RWPE2 (cell line): ENCODE measurements at regions not wholly inside any gene's neighbourhood (a gene's known extent, or its start where the extent isn't known, plus 50 kb on each side); places are given as distances from the start of the nearest gene placed in this dataset.

ENCODE experiments used
- ATAC-seq: fragments of 200-7000 bp; cut with Tn5 transposase; 3 replicates; pipeline ENCODE4 v1.9.1; 2021; ENCODE audit warnings: low read depth
- DNase-seq: peaks from one replicate; pipeline ENCODE4 v3.0.0-alpha.2; 2020; ENCODE audit warnings: low spot score
- H3K27ac ChIP-seq: fragments of 450-650 bp; 2 replicates; pipeline ENCODE4 v1.5.1; 2017; ENCODE audit warnings: mild to moderate bottlenecking; ENCODE audit not compliant: poor library complexity, severe bottlenecking
- H3K27me3 ChIP-seq: fragments of 250-450 bp; sonication (Bioruptor Pico); 2 replicates; pipeline ENCODE4 v1.5.1; 2021; ENCODE audit warnings: mild to moderate bottlenecking, moderate library complexity; ENCODE audit not compliant: insufficient read depth, poor library complexity, severe bottlenecking
- H3K36me3 ChIP-seq: fragments of 250-450 bp; sonication (Bioruptor Pico); 2 replicates; pipeline ENCODE4 v1.5.1; 2020; ENCODE audit warnings: low read depth, mild to moderate bottlenecking, moderate library complexity
- H3K4me1 ChIP-seq: fragments of 250-450 bp; sonication (Bioruptor Pico); 2 replicates; pipeline ENCODE4 v1.5.1; 2021; ENCODE audit warnings: mild to moderate bottlenecking, moderate library complexity; ENCODE audit not compliant: insufficient read depth, poor library complexity, severe bottlenecking
- H3K4me3 ChIP-seq: fragments of 250-450 bp; sonication (Bioruptor Pico); 2 replicates; pipeline ENCODE4 v1.5.1; 2021; ENCODE audit warnings: mild to moderate bottlenecking, moderate library complexity; ENCODE audit not compliant: severe bottlenecking
- H3K9me3 ChIP-seq: fragments of 250-450 bp; sonication (Bioruptor Pico); 2 replicates; pipeline ENCODE4 v1.5.1; 2021; ENCODE audit warnings: mild to moderate bottlenecking, moderate library complexity; ENCODE audit not compliant: severe bottlenecking
- TF ChIP-seq, protein P1 (sequence below): fragments of 450-650 bp; IDR thresholded peaks from one replicate; pipeline ENCODE4 v1.5.1; 2017; ENCODE audit warnings: mild to moderate bottlenecking, moderate library complexity; ENCODE audit not compliant: poor library complexity, severe bottlenecking

DNA sequence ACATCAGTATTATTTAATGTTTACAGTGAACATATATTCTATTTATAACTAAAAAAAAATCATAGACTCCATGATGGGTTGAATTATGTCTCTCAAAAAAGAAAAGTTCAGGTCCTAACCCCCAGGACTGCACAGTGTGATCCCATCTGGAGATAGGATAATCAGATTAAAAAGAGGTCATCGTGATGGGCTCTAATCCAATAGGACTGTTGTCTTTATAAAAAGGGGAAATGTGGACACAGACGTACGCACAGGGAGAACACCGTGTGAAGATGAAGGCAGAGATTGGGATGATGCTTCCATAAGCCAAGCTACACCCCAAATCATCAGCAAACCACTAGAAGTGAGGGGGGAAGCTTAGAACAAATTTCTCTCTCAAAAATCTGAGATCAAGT lies 221.4 kb downstream of the SNX18 start:
- H3K36me3 ChIP-seq, result no peaks in the 10 kb centered on the region
- TF ChIP-seq, protein P1, sequence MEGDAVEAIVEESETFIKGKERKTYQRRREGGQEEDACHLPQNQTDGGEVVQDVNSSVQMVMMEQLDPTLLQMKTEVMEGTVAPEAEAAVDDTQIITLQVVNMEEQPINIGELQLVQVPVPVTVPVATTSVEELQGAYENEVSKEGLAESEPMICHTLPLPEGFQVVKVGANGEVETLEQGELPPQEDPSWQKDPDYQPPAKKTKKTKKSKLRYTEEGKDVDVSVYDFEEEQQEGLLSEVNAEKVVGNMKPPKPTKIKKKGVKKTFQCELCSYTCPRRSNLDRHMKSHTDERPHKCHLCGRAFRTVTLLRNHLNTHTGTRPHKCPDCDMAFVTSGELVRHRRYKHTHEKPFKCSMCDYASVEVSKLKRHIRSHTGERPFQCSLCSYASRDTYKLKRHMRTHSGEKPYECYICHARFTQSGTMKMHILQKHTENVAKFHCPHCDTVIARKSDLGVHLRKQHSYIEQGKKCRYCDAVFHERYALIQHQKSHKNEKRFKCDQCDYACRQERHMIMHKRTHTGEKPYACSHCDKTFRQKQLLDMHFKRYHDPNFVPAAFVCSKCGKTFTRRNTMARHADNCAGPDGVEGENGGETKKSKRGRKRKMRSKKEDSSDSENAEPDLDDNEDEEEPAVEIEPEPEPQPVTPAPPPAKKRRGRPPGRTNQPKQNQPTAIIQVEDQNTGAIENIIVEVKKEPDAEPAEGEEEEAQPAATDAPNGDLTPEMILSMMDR, result no peak
- no peak for ATAC-seq
- H3K4me1 ChIP-seq, result peaks cover 20% of the 10 kb centered on the region
- no peak for DNase-seq
- H3K27me3 ChIP-seq, result no peaks in the 10 kb centered on the region
- no peak overlapping the region for H3K27ac ChIP-seq
- H3K9me3 ChIP-seq, result no peaks in the 10 kb centered on the region
- no peak overlapping the region for H3K4me3 ChIP-seq

DNA sequence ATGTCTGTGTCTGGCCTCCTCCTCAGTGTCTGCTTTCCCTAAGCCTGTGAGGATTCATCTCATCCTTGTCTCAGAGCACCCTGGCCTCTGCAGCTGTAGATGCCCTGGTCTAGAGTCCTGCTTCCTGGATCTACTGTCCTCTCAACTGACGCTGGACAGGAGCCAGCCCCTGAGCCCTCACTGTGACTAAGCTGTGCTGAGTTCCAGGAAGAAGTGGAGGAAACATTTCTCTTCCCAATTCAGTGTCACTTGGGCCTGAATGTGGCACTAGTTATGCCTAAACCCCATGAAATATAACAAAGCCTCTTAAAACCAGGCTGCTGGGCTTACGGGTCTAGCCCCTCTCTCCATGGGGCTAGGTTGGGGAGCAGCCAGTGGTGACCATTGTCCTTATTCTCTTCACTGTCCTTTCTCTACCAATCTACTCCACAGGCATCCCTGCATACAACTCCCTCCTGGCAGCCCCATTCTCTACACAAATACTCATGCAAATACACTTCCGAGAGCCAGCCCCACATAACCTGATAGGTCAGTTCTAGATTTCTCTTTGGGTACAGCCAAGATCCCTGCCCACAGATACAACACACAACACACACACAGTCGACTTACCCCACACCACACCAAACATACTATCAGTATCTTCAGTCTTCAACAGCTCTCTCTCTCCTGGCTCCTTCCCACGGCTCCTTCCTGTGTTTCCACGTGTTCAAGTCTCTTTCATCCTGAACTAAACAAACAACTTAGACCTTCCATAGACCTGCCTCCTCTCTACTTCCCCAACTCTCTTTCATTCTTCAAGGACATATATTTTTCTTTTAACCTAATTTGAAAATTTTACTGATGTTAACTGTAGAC lies 220.8 kb downstream of the SNX18 start:
- H3K4me1 ChIP-seq, result peaks cover 18% of the 10 kb centered on the region
- ATAC-seq (no peak), DNase-seq (no peak)
- H3K4me3 ChIP-seq, result no peak overlapping the region
- H3K27ac ChIP-seq, result no peak overlapping the region
- TF ChIP-seq, protein P1, result no peak
- no peaks in the 10 kb centered on the region for H3K27me3 ChIP-seq
- H3K9me3 ChIP-seq, result no peaks in the 10 kb centered on the region
- H3K36me3 ChIP-seq, result no peaks in the 10 kb centered on the region

DNA sequence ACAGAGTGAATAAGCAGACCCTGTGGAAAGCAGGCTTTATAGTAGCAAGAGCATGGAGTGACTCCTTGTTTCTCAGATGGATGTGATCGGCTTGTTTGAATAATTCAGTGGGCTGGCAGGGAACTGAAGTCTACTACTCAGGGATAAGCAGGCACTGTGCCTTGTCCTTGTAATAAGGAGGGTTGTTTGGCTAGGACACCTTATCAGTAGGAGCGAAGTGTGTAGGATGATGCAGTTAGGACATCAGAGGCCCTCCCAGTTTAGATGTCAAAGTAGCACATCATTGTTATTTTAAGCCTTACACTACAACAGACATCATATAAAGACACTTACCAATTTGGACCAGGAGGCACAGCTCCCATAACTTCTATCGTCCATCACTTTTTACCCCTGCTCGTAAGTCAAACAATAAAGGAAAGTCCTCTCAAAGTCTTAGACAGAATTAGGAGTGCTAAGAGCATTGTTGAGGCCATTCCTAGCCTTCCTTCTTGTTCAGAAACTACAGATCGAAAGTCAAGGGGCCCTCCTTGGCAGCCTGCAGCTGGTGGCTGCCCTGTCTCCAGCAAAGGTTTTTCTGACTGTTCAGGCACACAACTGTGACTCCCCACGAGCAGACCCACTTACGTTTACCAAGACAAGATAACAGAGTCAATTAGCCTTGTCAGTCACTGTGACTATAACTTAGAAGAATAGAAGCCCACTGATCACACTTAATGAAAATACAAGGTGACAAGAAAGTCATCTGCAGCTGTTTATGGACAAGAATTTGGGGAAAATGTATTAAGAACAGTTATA lies 218.6 kb downstream of the SNX18 start:
- DNase-seq, result no peak
- ATAC-seq, result no peak
- H3K36me3 ChIP-seq, result no peaks in the 10 kb centered on the region
- no peaks in the 10 kb centered on the region for H3K27me3 ChIP-seq
- no peaks in the 10 kb centered on the region for H3K9me3 ChIP-seq
- H3K4me1 ChIP-seq, result no peaks in the 10 kb centered on the region
- no peak overlapping the region for H3K4me3 ChIP-seq
- no peak overlapping the region for H3K27ac ChIP-seq
- TF ChIP-seq, protein P1, result no peak

DNA sequence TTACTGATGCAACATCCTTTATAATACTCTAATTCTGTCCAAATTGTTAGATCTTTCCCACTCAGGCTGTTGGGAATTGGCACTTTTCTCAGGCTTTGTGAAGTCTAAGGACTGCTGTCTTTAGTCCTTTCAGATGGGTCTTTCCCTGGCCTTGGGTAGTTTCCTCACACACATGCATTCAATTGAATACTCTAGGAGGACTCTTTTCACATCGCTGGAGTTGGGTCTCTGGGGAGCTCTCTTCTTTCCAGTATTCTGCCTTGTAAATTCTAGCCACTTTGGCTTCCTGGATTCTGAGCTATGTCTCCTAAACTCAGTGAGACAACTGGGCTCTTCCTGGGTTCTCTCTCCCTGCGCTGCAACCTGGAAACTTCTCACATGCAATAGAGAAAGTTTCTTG lies 215.5 kb downstream of the SNX18 start:
- no peaks in the 10 kb centered on the region for H3K4me1 ChIP-seq
- H3K4me3 ChIP-seq, result no peak overlapping the region
- no peak overlapping the region for H3K27ac ChIP-seq
- H3K36me3 ChIP-seq, result no peaks in the 10 kb centered on the region
- H3K27me3 ChIP-seq, result no peaks in the 10 kb centered on the region
- no peak for ATAC-seq
- no peaks in the 10 kb centered on the region for H3K9me3 ChIP-seq
- no peak for DNase-seq
- TF ChIP-seq, protein P1, result no peak
